ENCODE measurements at regions not wholly inside any gene's neighbourhood (a gene's known extent, or its start where the extent isn't known, plus 50 kb on each side); places are given as distances from the start of the nearest gene placed in this dataset.

DNA sequence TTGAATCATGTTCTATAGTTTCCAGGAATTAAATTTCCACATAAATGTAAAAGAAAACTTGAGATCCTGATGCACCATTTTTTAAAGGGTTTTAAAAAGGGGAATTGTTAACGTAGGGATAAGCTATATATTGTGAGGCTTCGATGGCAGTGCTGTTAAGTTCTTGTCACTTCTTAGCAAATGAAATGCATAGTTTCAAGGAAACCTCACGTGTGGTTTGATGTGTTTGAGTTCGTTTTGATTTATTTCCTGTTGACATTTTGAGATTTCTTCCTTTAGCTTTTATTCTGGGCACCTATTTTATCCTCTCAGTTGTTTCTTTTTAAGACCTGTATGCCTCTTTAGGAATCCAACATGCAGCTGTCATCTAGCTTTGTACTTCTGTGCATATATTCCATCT, 301.0 kb downstream of the DOCK8 start:
- H3K4me3 ChIP-seq = no peak overlapping the region
- ChIA-PET POLR2A (no interaction called here), CTCF (no interaction called here), RAD21 (ENCODE audit: unreplicated experiment) (no interaction called here), SMC1A (ENCODE audit: uncharacterized antibody, unreplicated experiment) (no interaction called here)
- no peak overlapping the region for H3K27ac ChIP-seq (ENCODE audit: control insufficient read depth, insufficient read depth)
- no TSS peak for BruUV-seq (replicated peaks)
- intact Hi-C loops (cut with micrococcal nuclease; ENCODE audit: unreplicated experiment) = no loop called here
- ATAC-seq (no peak), FAIRE-seq (no peak), DNase-seq (ENCODE audit: low read depth, low spot score) (no peak)
- 19% methylated on average over 4 of the region's 4 CpGs for WGBS (ENCODE audit: insufficient coverage, insufficient replicate concordance, low lambda C conversion rate, missing lambda C conversion rate)
- no peak for TF ChIP-seq HDAC6 (IDR thresholded peaks at IDR 0.05; ENCODE audit: unreplicated experiment)
- no peak for TF ChIP-seq POLR2AphosphoS2 (IDR thresholded peaks at IDR 0.05; ENCODE audit: low read depth, low read length)
- TF ChIP-seq POLR2A (IDR thresholded peaks at IDR 0.05; ENCODE audit: low read depth, low read length) = no peak
- H3K9me3 ChIP-seq (replicated peaks; ENCODE audit: control insufficient read depth, insufficient read depth, low read length) = no peaks in the 10 kb centered on the region
- H2AFZ ChIP-seq (ENCODE audit: control insufficient read depth, low read depth, low read length) = no peak overlapping the region
- no peaks in the 10 kb centered on the region for H3K36me3 ChIP-seq (ENCODE audit: control insufficient read depth in 2 of 2, insufficient read depth in 2 of 2, low read length in 1 of 2)
- H4K20me1 ChIP-seq (ENCODE audit: control insufficient read depth, insufficient read depth) = no peaks in the 10 kb centered on the region
- H3K4me1 ChIP-seq (ENCODE audit: control insufficient read depth, insufficient read depth, low read length) = no peaks in the 10 kb centered on the region
- no peak overlapping the region for H3K9ac ChIP-seq (ENCODE audit: control insufficient read depth, insufficient read depth, low read length)
- in situ Hi-C loops (cut with MboI) = no loop called here
- H3K4me2 ChIP-seq (ENCODE audit: control insufficient read depth, insufficient read depth) = no peak overlapping the region
- no peaks in the 10 kb centered on the region for H3K79me2 ChIP-seq (ENCODE audit: control insufficient read depth, insufficient read depth, low read length)
- no peaks in the 10 kb centered on the region; a peak in 1 of 4 replicates for H3K27me3 ChIP-seq (replicated peaks in 1 of 2; ENCODE audit: control insufficient read depth in 2 of 2, insufficient read depth in 2 of 2, low read length in 1 of 2)

DNA sequence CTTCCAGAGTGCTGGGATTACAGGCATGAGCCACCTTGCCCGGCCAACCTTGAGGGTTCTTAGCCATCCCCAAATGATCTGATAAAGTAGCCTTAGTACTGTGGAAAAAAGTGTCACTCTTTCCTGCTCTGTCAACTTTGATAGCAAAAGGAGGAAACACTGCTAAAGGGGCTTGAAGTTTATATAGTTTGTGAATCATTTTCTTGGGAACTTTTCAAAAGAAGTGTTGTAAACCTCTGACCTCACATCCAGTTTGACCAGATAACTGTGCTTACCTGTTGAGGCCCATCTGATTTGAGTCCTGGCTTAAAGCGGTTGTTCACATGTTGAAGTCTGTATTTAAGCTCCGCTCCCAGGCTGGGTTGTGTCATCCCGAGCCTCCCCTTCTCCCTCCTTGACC, 303.3 kb downstream of the DOCK8 start:
- BruUV-seq (replicated peaks) = no TSS peak
- ATAC-seq (no peak), DNase-seq (ENCODE audit: low read depth, low spot score) (no peak), FAIRE-seq (no peak)
- ChIA-PET SMC1A (ENCODE audit: uncharacterized antibody, unreplicated experiment) (no interaction called here), RAD21 (ENCODE audit: unreplicated experiment) (no interaction called here), CTCF (interaction anchor here (0.6 kb wide), 1 partner anchor 12 kb away, joined by 3 read pairs; no protein-coding TSS in a partner anchor), POLR2A (no interaction called here)
- no peaks in the 10 kb centered on the region for H3K4me1 ChIP-seq (ENCODE audit: control insufficient read depth, insufficient read depth, low read length)
- no peaks in the 10 kb centered on the region for H3K27me3 ChIP-seq (replicated peaks in 1 of 2; ENCODE audit: control insufficient read depth in 2 of 2, insufficient read depth in 2 of 2, low read length in 1 of 2)
- TF ChIP-seq, protein P1, sequence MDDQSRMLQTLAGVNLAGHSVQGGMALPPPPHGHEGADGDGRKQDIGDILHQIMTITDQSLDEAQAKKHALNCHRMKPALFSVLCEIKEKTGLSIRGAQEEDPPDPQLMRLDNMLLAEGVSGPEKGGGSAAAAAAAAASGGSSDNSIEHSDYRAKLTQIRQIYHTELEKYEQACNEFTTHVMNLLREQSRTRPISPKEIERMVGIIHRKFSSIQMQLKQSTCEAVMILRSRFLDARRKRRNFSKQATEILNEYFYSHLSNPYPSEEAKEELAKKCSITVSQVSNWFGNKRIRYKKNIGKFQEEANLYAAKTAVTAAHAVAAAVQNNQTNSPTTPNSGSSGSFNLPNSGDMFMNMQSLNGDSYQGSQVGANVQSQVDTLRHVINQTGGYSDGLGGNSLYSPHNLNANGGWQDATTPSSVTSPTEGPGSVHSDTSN (IDR thresholded peaks at IDR 0.05; ENCODE audit: insufficient replicate concordance, low read depth, low read length) = no peak
- TF ChIP-seq NBN (IDR thresholded peaks at IDR 0.05) (no peak), ZZZ3 (IDR thresholded peaks at IDR 0.05; ENCODE audit: control insufficient read depth, insufficient read length, low read depth) (no peak), HCFC1 (IDR thresholded peaks at IDR 0.05; ENCODE audit: low read length) (no peak), SMAD1 (IDR thresholded peaks at IDR 0.05; ENCODE audit: low read depth, partially characterized antibody) (no peak), POLR2AphosphoS5 (IDR thresholded peaks at IDR 0.05; ENCODE audit: low read length) (no peak), MTA3 (IDR thresholded peaks at IDR 0.05; ENCODE audit: borderline replicate concordance, low read length) (no peak), ZBED1 (IDR thresholded peaks at IDR 0.05; ENCODE audit: borderline replicate concordance) (no peak), YBX1 (IDR thresholded peaks at IDR 0.05) (no peak)
- H3K79me2 ChIP-seq (ENCODE audit: control insufficient read depth, insufficient read depth, low read length) = no peaks in the 10 kb centered on the region
- H4K20me1 ChIP-seq (ENCODE audit: control insufficient read depth, insufficient read depth) = no peaks in the 10 kb centered on the region
- no peak overlapping the region for H3K4me3 ChIP-seq
- WGBS (ENCODE audit: insufficient coverage, insufficient replicate concordance, low lambda C conversion rate, missing lambda C conversion rate) = 69% methylated on average over 4 of the region's 4 CpGs
- H3K27ac ChIP-seq (ENCODE audit: control insufficient read depth, insufficient read depth) = no peak overlapping the region
- in situ Hi-C loops (cut with MboI) (no loop called here), intact Hi-C loops (cut with micrococcal nuclease; ENCODE audit: unreplicated experiment) (no loop called here)
- no peak overlapping the region for H2AFZ ChIP-seq (ENCODE audit: control insufficient read depth, low read depth, low read length)
- H3K36me3 ChIP-seq (ENCODE audit: control insufficient read depth in 2 of 2, insufficient read depth in 2 of 2, low read length in 1 of 2) = no peaks in the 10 kb centered on the region
- H3K4me2 ChIP-seq (ENCODE audit: control insufficient read depth, insufficient read depth) = no peak overlapping the region
- no peak overlapping the region for H3K9ac ChIP-seq (ENCODE audit: control insufficient read depth, insufficient read depth, low read length)
- no peaks in the 10 kb centered on the region for H3K9me3 ChIP-seq (replicated peaks; ENCODE audit: control insufficient read depth, insufficient read depth, low read length)

Measured in GM12878 (cell line).